ENCODE measurements at regions not wholly inside any gene's neighbourhood (a gene's known extent, or its start where the extent isn't known, plus 50 kb on each side); places are given as distances from the start of the nearest gene placed in this dataset.

GRCh38 chr15:24772266-24772665, 96.7 kb downstream of the NPAP1 start:
- Histone ChIP-seq H3K9ac (ENCODE audit: low read depth in 1 of 2, low read length in 2 of 2) (no peak overlapping the region), H3K36me3 (ENCODE audit: control insufficient read depth in 4 of 4, insufficient read depth in 3 of 4, low read depth in 1 of 4, low read length in 3 of 4) (peaks cover 0 to 3% (median 0%) of the 10 kb centered on the region in 4 donors), H3K4me3 (ENCODE audit: low read depth in 1 of 3, low read length in 3 of 3) (peak overlapping the region in 2 of 3 donors; percentile 41 to 57), H3K9me3 (ENCODE audit: control insufficient read depth in 4 of 4, low read length in 3 of 4) (peaks cover 0 to 17% (median 6%) of the 10 kb centered on the region in 4 donors), H3K4me1 (ENCODE audit: control insufficient read depth in 4 of 4, insufficient read depth in 4 of 4, low read length in 3 of 4) (no peaks in the 10 kb centered on the region), H3K27me3 (ENCODE audit: control insufficient read depth in 4 of 4, insufficient read depth in 4 of 4, low read length in 3 of 4) (peaks cover 0 to 4% (median 2%) of the 10 kb centered on the region in 4 donors), H3K27ac (ENCODE audit: low read depth in 1 of 2, low read length in 2 of 2) (no peak overlapping the region)
- TF ChIP-seq FOXA2 (IDR thresholded peaks at IDR 0.05) (no peak), FOXA1 (IDR thresholded peaks at IDR 0.05) (no peak), ATF3 (IDR thresholded peaks at IDR 0.05) (no peak), SP1 (IDR thresholded peaks at IDR 0.05) (no peak), RAD21 (IDR thresholded peaks at IDR 0.05) (no peak), REST (IDR thresholded peaks at IDR 0.05) (no peak), MAX (IDR thresholded peaks at IDR 0.05) (no peak), ZBTB33 (IDR thresholded peaks at IDR 0.05) (no peak), CTCF (IDR thresholded peaks at IDR 0.05; ENCODE audit: low read depth, low read length, missing input control) (no peak), HNF4A (conservative IDR thresholded peaks at IDR 0.05) (no peak), JUND (IDR thresholded peaks at IDR 0.05) (no peak), YY1 (IDR thresholded peaks at IDR 0.05) (no peak), EGR1 (IDR thresholded peaks at IDR 0.05; ENCODE audit: low read depth in 2 of 2) (no peak), HNF4G (IDR thresholded peaks at IDR 0.05) (no peak), NR2F2 (IDR thresholded peaks at IDR 0.05) (no peak), RXRA (IDR thresholded peaks at IDR 0.05) (no peak), GABPA (IDR thresholded peaks at IDR 0.05 in 1 of 2, conservative IDR thresholded peaks at IDR 0.05 in 1 of 2) (no peak), TAF1 (conservative IDR thresholded peaks at IDR 0.05) (no peak)
- DNase-seq (ENCODE audit: low spot score): no peak
- 29% methylated on average over 6 of the region's 6 CpGs for WGBS

Data from liver (tissue), 8 donors.